ENCODE measurements at regions not wholly inside any gene's neighbourhood (a gene's known extent, or its start where the extent isn't known, plus 50 kb on each side); places are given as distances from the start of the nearest gene placed in this dataset.

GRCh38 chr21:41636636-41637630, 129.0 kb upstream of the TMPRSS2 start:
- no peak for ATAC-seq
- DNase-seq = no peak
- intact Hi-C loops (cut with DNase I) = no loop called here

GRCh38 chr21:41635874-41636273, 127.9 kb upstream of the TMPRSS2 start:
- ATAC-seq (no peak), DNase-seq (no peak)
- intact Hi-C loops (cut with DNase I) = no loop called here

- intact Hi-C loops (cut with DNase I) = no loop called here
- ATAC-seq = peak in 1 of 2 donors; percentile 9
Measured at GRCh38 chr21:41634858-41635257, 126.9 kb upstream of the TMPRSS2 start.

GRCh38 chr21:41634211-41634694, 126.3 kb upstream of the TMPRSS2 start:
- intact Hi-C loops (cut with DNase I) = no loop called here
- DNase-seq (no peak), ATAC-seq (no peak)

More at GRCh38 chr21:41634858-41635257, 126.9 kb upstream of the TMPRSS2 start:
- no peak for DNase-seq

- ATAC-seq (no peak), DNase-seq (no peak)
- intact Hi-C loops (cut with DNase I) = no loop called here
Measured at GRCh38 chr21:41633627-41634026, 125.7 kb upstream of the TMPRSS2 start.

GRCh38 chr21:41632748-41633475, 125.0 kb upstream of the TMPRSS2 start:
- ATAC-seq (no peak), DNase-seq (no peak)
- intact Hi-C loops (cut with DNase I) = no loop called here

- intact Hi-C loops (cut with DNase I) = no loop called here
- no peak for DNase-seq
- no peak for ATAC-seq
Measured at GRCh38 chr21:41631564-41632461, 123.9 kb upstream of the TMPRSS2 start.

GRCh38 chr21:41630917-41631316, 123.0 kb upstream of the TMPRSS2 start:
- DNase-seq (no peak), ATAC-seq (no peak)
- intact Hi-C loops (cut with DNase I) = no loop called here

- intact Hi-C loops (cut with DNase I) = no loop called here
- peak; percentile 18 for DNase-seq
Measured at GRCh38 chr21:41630249-41630648, 122.3 kb upstream of the TMPRSS2 start.

GRCh38 chr21:41628256-41628655, 120.3 kb upstream of the TMPRSS2 start:
- ATAC-seq (no peak), DNase-seq (no peak)
- intact Hi-C loops (cut with DNase I) = no loop called here

More at GRCh38 chr21:41630249-41630648, 122.3 kb upstream of the TMPRSS2 start:
- ATAC-seq = peak in 1 of 2 donors; percentile 72

- DNase-seq = no peak
- intact Hi-C loops (cut with DNase I) = no loop called here
- no peak for ATAC-seq
Measured at GRCh38 chr21:41627428-41627827, 119.5 kb upstream of the TMPRSS2 start.

- DNase-seq (no peak), ATAC-seq (no peak)
- intact Hi-C loops (cut with DNase I) = no loop called here
Measured at GRCh38 chr21:41626021-41626420, 118.1 kb upstream of the TMPRSS2 start.

GRCh38 chr21:41625428-41625827, 117.5 kb upstream of the TMPRSS2 start:
- ATAC-seq (no peak), DNase-seq (no peak)

GRCh38 chr21:41624674-41625310, 116.8 kb upstream of the TMPRSS2 start:
- DNase-seq (no peak), ATAC-seq (no peak)
- intact Hi-C loops (cut with DNase I) = no loop called here

More at GRCh38 chr21:41625428-41625827, 117.5 kb upstream of the TMPRSS2 start:
- intact Hi-C loops (cut with DNase I) = no loop called here

- DNase-seq = no peak
- no peak for ATAC-seq
- intact Hi-C loops (cut with DNase I) = no loop called here
Measured at GRCh38 chr21:41623945-41624344, 116.0 kb upstream of the TMPRSS2 start.

GRCh38 chr21:41622831-41623548, 115.0 kb upstream of the TMPRSS2 start:
- peak; percentile 16 for DNase-seq
- ATAC-seq = no peak
- intact Hi-C loops (cut with DNase I) = no loop called here

GRCh38 chr21:41622201-41622600, 114.2 kb upstream of the TMPRSS2 start:
- ATAC-seq (no peak), DNase-seq (no peak)
- intact Hi-C loops (cut with DNase I) = no loop called here

- intact Hi-C loops (cut with DNase I) = no loop called here
- ATAC-seq = no peak
- no peak for DNase-seq
Measured at GRCh38 chr21:41621513-41621912, 113.6 kb upstream of the TMPRSS2 start.

All from left cardiac atrium (tissue), 4 donors.